ENCODE measurements at regions not wholly inside any gene's neighbourhood (a gene's known extent, or its start where the extent isn't known, plus 50 kb on each side); places are given as distances from the start of the nearest gene placed in this dataset.

GRCh38 chr20:40887105-40887504 is 141.5 kb upstream of the TOP1 start (continued):
- no peak for TF ChIP-seq MED8 (CRISPR knock-in tag; IDR thresholded peaks at IDR 0.05; ENCODE audit: insufficient replicate concordance)
- no peak for TF ChIP-seq ZNF207 (IDR thresholded peaks at IDR 0.05; ENCODE audit: borderline replicate concordance)
- no peak for TF ChIP-seq USF2 (IDR thresholded peaks at IDR 0.05; ENCODE audit: low read depth, low read length)
- no peak for TF ChIP-seq USF2 (CRISPR knock-in tag; IDR thresholded peaks at IDR 0.05; ENCODE audit: borderline replicate concordance)
- TF ChIP-seq ZC3H13 (CRISPR knock-in tag; IDR thresholded peaks at IDR 0.05), result no peak
- no peak for TF ChIP-seq RBAK (CRISPR knock-in tag; IDR thresholded peaks at IDR 0.05)
- TF ChIP-seq ZNF543 (CRISPR knock-in tag; IDR thresholded peaks at IDR 0.05), result no peak
- TF ChIP-seq RFXANK (CRISPR knock-in tag; IDR thresholded peaks at IDR 0.05), result no peak
- no peak for TF ChIP-seq ZNF256 (CRISPR knock-in tag; conservative IDR thresholded peaks at IDR 0.05)
- TF ChIP-seq ASH2L (IDR thresholded peaks at IDR 0.05; ENCODE audit: insufficient read length, low read depth, low read length), result no peak
- no peak for TF ChIP-seq ZNF639 (CRISPR knock-in tag; conservative IDR thresholded peaks at IDR 0.05)
- TF ChIP-seq ZNF580 (CRISPR knock-in tag; IDR thresholded peaks at IDR 0.05; ENCODE audit: borderline replicate concordance, low read depth), result no peak
- no peak for TF ChIP-seq ZNF878 (CRISPR knock-in tag; IDR thresholded peaks at IDR 0.05)
- peak; percentile 6; the same call in 1 of the 2 replicates for TF ChIP-seq HNF4A (CRISPR knock-in tag; IDR thresholded peaks at IDR 0.05)
- TF ChIP-seq LCORL (IDR thresholded peaks at IDR 0.05), result no peak
- TF ChIP-seq LCORL (CRISPR knock-in tag; IDR thresholded peaks at IDR 0.05), result no peak
- no peak for TF ChIP-seq SMAD9 (CRISPR knock-in tag; IDR thresholded peaks at IDR 0.05)
- no peak for TF ChIP-seq ZNF335 (CRISPR knock-in tag; IDR thresholded peaks at IDR 0.05)
- TF ChIP-seq ZNF883 (CRISPR knock-in tag; IDR thresholded peaks at IDR 0.05; ENCODE audit: not compliant biosample characterization), result no peak
- TF ChIP-seq SMC3 (IDR thresholded peaks at IDR 0.05; ENCODE audit: low read length), result no peak
- TF ChIP-seq SETDB1 (CRISPR knock-in tag; IDR thresholded peaks at IDR 0.05; ENCODE audit: borderline replicate concordance), result no peak
- no peak for TF ChIP-seq KLF6 (CRISPR knock-in tag; IDR thresholded peaks at IDR 0.05)
- no peak for TF ChIP-seq ZNF609 (CRISPR knock-in tag; IDR thresholded peaks at IDR 0.05; ENCODE audit: borderline replicate concordance)
- TF ChIP-seq NBN (conservative IDR thresholded peaks at IDR 0.05), result no peak
